Kidney capillary endothelial cell (primary cell): ENCODE measurements at regions not wholly inside any gene's neighbourhood (a gene's known extent, or its start where the extent isn't known, plus 50 kb on each side); places are given as distances from the start of the nearest gene placed in this dataset.

ENCODE experiments used
- DNase-seq: peaks from one replicate; pipeline ENCODE4 v3.0.0-alpha.2; 2018; ENCODE audit warnings: low spot score

DNA sequence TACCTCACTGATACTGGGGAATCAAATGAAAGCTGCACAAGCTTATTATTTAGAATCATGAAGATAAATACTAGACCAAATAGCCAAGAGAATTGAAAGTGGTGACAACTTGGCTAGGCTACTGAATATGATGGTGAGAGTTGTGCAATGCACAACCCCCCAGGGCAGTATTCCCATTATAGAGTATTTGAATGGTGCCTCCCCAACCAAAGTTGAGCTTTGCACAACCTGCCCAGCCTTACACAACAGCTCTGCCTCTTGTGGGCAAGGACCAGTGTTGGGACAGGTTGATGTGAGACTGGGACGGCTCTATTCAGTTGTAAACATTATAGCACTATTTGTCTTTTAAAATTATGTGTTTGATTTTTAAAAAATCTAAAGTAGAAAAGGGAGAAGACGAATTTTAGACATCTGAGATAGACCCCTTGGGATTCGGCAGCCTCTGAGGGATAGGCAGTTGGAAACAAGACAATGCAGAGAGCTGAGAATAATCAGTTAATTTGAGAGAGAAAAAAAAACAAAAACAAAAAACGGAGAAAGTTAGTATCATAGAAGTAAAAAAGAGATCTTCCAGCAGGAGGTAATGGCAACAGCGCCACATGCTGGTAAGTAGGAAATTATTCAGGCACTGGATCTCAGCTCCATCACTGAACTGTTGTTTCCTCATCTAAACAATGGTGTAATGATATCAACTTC lies 91.0 kb upstream of the KCNA3 start:
- peak; percentile 42 for DNase-seq

DNA sequence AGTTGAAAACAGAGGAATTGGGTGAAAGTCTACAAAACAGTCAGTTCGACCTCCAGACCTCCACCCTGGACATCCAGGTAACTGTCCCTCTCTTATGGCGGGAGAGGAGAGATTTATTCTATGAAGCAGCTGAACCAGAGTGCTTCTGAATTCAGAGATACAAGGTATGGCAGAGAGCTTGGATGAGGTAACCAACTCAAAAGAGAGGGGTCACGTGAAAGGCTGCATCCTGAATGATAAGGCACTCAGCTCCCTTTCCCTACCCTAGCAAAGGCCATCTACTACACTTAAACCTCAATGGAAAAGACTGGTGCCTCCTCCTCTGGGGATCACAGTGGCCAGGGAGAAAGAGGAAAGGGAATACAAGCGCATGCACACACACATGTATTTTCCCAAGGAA lies 88.4 kb upstream of the KCNA3 start:
- no peak for DNase-seq

DNA sequence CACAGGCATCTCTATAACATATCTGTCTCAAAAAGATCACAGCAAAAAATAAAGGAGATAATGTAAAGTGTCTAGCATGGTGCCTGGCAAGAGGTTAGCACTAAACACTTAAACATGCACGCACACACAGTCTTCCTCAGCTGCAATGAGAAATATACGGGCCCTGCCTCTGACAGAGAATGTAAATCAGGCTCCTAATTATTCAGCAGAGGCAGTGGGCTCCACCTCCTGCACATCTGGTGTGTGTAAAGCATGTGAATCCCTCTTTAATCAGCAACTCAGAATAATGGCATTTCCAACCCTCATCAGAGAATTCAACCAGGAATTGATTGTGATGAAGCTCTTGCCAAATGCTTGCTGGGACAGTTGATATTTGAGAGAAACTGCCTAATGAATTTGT lies 85.6 kb upstream of the KCNA3 start:
- DNase-seq, result no peak

DNA sequence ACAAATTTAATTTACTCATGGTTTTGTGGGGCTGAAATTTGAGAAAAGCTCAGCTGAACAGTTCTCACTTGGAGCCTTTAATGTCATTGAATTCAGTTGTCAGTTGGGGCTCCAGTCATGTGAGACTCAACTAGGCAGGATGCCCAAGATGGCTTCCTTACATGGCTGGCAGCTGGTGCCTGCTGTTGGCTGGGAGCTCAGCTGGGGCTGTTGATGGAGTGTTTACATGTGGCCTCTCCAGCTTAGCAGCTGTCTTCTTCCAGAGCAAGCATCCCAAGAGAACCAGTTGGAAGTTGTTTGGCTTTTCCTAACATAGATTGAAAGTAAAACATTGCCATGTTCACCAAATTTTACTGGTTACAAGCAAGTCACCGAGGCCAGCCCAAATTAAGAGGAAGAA lies 81.8 kb upstream of the KCNA3 start:
- no peak for DNase-seq

DNA sequence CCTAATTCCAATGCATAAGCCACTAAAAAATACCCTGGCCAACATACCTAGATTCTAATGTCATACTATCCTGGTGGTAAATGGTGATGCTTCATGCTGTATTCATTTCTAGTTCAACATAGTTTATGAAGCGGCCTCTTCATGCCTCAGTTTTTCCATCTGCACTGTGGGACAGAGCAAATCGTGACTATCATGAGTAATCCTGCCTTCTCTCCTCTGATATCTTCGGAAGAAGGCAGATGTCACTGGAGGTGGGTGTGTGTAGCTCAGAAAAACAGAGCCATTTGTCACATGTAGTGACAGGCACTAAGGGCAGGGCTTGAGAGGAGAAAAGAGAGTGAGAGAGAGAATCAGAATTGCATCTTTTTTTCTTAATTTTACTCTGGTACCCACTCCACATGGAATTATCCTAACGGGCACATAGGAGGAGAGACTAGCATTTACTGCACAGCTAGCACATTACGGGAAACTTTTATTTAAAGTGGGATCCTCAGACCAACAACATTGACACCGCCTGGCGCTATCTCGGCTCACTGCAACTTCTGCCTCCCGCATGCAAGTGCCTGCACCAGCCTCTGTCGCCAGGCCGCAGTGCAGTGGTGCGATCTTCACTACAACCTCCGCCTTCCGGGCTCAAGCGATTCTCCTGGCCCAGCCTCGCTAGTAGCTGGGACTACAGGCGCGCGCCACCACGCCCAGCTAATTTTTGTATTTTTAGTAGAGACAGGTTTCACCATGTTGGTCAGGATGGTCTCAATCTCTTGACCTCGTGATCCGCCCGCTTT lies 78.4 kb upstream of the KCNA3 start:
- no peak for DNase-seq

DNA sequence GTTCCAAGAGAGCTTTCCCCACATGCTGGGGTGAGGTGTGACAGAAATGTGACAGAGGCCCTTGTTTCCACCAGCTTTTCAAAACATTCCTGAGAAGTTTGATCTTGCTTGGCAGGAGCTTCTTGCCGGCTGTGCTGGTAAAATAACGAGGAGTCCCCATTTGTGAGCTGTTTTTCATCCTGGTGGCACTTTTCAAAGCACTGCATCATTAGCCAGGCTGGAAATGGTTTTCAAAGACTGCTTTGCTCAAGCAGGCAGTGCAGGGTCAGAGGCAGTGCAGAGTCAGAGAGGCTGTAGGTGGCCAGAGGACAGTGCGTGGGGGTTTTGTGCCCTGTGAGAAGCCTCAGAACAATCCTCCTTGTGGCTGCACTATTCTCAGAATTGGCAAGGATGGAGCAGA lies 75.8 kb upstream of the KCNA3 start:
- DNase-seq, result no peak

DNA sequence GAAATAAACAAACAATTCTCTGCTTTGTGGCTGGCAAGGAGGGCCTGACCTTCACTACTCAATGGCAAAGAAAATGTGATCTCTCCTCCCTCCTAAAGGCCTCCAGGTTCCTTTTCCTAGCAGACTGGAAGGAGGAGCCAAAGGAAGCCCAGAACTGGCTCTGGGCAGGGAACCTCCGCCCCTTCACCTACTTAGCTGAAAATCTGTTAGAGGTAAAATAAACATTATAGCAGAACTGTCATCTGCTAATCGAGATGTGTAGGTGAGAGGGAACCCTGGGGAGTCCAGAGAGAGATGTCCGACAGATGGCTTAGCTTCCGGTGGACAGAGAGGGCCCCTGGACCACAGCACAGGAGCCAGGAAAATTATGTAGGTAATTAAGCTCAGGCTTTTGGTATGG lies 75.2 kb upstream of the KCNA3 start:
- DNase-seq, result no peak

DNA sequence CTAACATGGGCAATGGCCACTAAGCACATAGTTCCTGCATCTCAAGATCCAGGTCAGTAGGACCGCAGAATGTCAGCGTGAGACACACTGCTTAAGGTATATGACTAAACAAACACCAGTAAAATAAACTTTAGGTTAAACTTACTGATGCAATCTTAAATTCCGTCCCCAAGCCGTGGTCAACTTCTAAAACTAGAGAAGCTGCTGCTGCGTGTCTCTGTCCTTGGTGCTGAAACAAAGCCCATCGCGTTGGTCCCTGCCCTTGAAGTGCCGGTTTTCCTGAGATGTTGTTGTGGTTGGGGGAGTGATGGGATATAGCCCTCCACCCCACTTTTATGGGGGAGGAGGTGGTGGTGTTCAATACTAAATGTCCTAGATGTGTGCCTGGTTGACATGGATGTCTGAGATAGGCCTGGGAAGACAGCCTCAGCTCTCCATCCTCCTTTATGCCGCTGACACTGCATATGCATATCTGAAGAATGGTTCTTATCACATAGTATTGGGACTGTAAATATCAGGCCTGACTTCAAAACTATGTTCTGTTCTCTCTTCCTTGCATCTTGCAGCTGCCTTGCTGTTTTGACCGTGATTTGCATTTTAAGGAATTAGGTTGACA lies 72.0 kb upstream of the KCNA3 start:
- DNase-seq, result peak; percentile 33

DNA sequence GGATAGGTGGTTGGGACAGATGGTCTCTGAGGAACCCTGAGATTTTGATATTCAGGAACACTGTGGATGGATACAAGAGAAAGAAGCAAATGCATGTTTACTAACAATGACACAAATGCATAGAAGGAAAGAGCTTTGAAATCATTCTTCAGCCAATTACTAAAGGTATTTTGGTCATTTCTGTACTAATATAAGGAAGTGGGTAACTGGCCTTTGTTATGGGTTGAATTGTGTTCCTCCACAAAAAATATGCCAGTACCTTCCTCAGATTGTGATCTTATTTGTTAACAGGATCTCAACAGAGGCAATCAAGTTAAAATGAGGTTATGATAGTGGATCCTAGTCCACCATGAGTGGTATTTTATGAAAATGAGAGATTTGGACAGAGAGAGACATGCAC lies 68.7 kb upstream of the KCNA3 start:
- DNase-seq, result no peak

DNA sequence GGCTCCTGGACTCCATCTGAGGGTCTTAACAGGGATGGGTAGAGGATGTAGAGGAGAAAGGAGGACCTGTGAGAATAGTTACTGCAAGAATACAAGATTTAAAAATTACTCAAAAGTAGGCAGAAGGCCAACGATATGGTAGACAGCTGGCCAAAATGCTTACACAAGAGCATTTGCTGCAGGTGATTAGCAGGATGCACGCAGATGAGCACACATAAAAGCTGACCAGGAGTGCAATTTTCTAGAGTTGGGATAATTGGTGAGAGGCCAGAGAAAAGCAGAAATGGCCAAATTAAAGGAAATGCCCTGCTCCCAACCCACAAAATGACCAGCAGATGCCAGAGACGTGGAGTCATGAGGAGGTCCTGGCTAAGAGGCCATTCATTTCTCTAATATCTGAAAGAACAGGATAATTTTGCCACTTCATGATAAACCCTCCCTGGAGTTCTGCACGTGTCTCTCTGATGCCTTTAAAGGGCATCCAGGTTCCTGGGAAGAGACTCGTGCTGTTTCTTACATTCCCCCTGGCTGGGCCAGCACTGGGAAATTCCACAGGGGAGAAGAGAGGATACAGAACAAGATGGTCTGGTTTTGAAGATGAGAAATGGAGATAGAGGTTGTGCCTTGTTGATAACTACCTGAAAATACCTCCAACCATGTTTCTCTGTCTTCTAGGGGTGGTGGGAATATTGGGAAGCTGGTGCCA lies 62.3 kb upstream of the KCNA3 start:
- DNase-seq, result no peak

DNA sequence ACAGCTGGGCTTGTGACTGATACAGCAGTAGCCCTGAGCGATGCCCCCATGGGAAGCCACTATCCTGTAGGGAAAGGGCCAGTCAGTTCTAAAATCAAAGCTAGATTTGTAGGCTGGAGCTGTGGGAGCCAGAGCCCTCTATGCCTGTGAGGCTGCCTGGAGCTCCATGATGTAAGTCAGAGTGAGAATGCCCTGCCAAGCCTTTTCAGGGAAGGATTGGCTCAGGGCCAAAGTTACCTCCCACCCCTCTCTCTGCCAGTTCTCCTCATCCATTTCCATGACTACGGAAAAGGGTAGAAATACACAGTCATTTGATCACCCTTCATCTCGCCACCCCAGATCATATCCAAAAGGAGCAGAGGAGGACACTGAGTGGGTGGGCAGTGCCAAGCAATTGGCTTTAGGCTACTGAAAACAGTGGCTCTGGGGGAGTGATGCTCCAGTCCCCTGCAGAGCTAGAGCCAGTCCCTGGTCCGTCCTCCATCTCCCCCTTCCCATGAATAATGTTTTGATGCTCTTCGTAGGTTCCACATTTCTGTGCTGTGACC lies 59.5 kb upstream of the KCNA3 start:
- DNase-seq, result no peak

DNA sequence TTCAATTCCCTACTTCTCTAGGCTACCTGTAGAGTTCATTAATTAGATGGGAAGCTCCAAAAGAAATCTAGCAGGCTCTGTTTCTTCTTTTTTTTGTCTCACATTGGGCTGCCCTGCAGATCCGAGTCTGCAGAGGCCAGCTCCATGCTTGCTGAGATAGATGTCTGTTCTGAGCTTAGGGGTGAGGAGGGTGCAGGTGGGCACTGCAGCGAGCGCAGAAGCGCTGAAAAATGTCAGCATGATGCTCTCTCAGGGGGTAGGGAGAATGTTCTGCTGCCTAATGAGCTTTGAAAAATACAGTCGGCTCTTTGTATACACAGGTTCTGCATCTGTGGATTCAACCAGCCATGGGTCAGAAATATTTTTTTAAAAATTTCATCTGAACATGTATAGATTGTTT lies 56.8 kb upstream of the KCNA3 start:
- no peak for DNase-seq

DNA sequence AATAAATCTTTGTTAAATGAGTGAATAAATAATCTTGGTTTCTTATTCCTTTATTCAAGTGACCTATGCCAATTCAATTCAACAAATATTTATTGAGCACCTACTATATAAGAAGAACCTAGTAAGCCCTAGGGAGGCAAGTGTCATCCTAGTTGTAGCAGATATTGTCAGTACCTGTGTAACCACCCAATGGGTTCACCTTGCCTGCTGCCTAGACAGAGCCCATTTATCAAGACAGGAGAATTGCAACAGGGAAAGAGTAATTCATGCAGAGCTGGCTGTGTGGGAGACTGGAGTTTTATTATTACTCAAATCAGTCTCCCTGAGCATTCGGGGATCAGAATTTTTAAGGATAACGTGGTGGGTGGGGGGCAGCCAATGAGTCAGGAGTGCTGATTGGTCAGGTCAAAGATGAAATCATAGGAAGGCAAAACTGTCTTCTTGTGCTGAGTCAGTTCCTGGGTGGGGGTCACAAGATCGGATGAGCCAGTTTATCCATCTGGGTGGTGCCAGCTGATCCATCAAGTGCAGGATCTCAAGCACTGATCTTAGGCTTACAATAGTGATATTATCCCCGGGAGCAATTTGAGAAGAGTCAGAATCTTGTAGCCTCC lies 53.8 kb upstream of the KCNA3 start:
- DNase-seq, result no peak

DNA sequence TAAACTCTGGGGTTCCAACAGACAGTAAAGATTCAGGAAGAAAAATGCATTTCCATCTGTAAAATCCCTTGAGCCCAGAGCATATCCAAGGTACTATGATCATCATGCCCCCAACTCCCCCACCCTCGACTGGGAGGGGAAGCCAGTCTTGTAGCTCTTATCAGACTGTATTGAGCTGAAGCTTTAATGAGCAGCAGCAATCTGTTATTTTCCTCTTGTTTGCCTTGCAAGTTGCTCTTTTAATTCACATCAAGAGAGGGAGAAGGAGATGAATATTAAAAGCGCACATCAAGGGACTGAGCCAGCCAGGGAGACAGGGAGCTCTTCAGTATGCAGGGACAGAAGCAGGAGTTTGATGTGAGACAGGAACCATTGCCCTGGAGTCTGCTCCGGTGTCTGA lies 52.5 kb upstream of the KCNA3 start:
- DNase-seq, result no peak

DNA sequence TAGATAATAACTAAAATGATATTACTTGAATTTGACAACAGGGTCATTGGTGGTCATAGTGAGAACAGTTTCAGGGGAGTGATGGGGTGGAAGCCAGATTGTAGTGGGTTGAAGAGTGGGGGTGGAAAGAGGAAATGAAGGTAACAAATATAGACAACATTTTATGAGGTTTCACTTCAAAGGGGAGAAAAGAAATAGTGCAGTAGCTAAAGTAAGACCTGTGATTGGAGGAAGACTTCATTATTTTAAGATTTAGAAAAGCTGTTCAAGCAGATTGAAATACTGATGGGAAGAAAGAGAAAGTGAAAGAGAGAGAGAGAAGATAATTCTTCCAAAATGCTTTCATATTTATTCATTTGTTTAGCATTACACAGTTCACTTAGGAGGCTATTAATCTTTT lies 52.0 kb upstream of the KCNA3 start:
- DNase-seq, result no peak
